ENCODE measurements at regions not wholly inside any gene's neighbourhood (a gene's known extent, or its start where the extent isn't known, plus 50 kb on each side); places are given as distances from the start of the nearest gene placed in this dataset.

GRCh38 chr2:35598310-35598709, 757.3 kb upstream of the CRIM1 start:
- H3K36me3 ChIP-seq (replicated peaks in 1 of 2; ENCODE audit: control insufficient read depth in 1 of 2, insufficient read depth in 2 of 2, low read length in 2 of 2): no peaks in the 10 kb centered on the region
- Mint-ChIP-seq H3K27me3 (ENCODE audit: low read depth in 3 of 3) (no peaks in the 10 kb centered on the region), H3K27ac (no peak overlapping the region), H3K4me1 (no peaks in the 10 kb centered on the region), H3K4me3 (no peak overlapping the region), H3K9me3 (peaks cover 9 to 32% (median 12%) of the 10 kb centered on the region in 7 donors), H3K36me3 (no peaks in the 10 kb centered on the region)
- no peak for DNase-seq
- H3K27me3 ChIP-seq (ENCODE audit: control insufficient read depth in 2 of 2, insufficient read depth in 2 of 2, low read length in 2 of 2): no peaks in the 10 kb centered on the region
- TF ChIP-seq CTCF (IDR thresholded peaks at IDR 0.05): no peak
- H2AFZ ChIP-seq (ENCODE audit: insufficient read depth, low read depth, low read length, poor library complexity, severe bottlenecking): no peak overlapping the region
- WGBS (ENCODE audit: insufficient coverage): 73% methylated on average over 1 of the region's 1 CpG
- H3K4me3 ChIP-seq (replicated peaks in 1 of 3; ENCODE audit: low read depth in 2 of 3, low read length in 3 of 3): no peak overlapping the region
- no peak overlapping the region for H3K27ac ChIP-seq (ENCODE audit: low read depth in 1 of 2, low read length in 2 of 2)
- H3K4me2 ChIP-seq (replicated peaks; ENCODE audit: extremely low read depth, low read length, poor library complexity, severe bottlenecking): no peak overlapping the region
- intact Hi-C loops (cut with micrococcal nuclease): no loop called here
- no peaks in the 10 kb centered on the region for H3K79me2 ChIP-seq (ENCODE audit: insufficient read depth, low read length)
- peaks cover 22 to 26% of the 10 kb centered on the region in 2 donors for H3K9me3 ChIP-seq (replicated peaks in 1 of 2; ENCODE audit: control insufficient read depth in 1 of 2, insufficient read depth in 1 of 2, low read length in 2 of 2)
- H4K20me1 ChIP-seq (ENCODE audit: insufficient read depth, low read length): no peaks in the 10 kb centered on the region
- H3K9ac ChIP-seq (ENCODE audit: insufficient read depth, low read length, poor library complexity, severe bottlenecking): no peak overlapping the region
- no peaks in the 10 kb centered on the region for H3K4me1 ChIP-seq (ENCODE audit: control insufficient read depth in 1 of 2, insufficient read depth in 2 of 2, low read length in 2 of 2)

GRCh38 chr2:35591886-35592285, 763.7 kb upstream of the CRIM1 start:
- H3K36me3 Mint-ChIP-seq: no peaks in the 10 kb centered on the region
- no peaks in the 10 kb centered on the region for H3K4me1 Mint-ChIP-seq
- no CpG with 5 or more reads among the region's 1 CpG for WGBS (ENCODE audit: insufficient coverage)

More at GRCh38 chr2:35591886-35592285, 763.7 kb upstream of the CRIM1 start:
- H3K36me3 ChIP-seq (replicated peaks in 1 of 2; ENCODE audit: control insufficient read depth in 1 of 2, insufficient read depth in 2 of 2, low read length in 2 of 2): no peaks in the 10 kb centered on the region
- H2AFZ ChIP-seq (ENCODE audit: insufficient read depth, low read depth, low read length, poor library complexity, severe bottlenecking): no peak overlapping the region
- no peaks in the 10 kb centered on the region for H3K27me3 ChIP-seq (ENCODE audit: control insufficient read depth in 2 of 2, insufficient read depth in 2 of 2, low read length in 2 of 2)
- no peak overlapping the region for H3K27ac ChIP-seq (ENCODE audit: low read depth in 1 of 2, low read length in 2 of 2)
- no peaks in the 10 kb centered on the region for H3K79me2 ChIP-seq (ENCODE audit: insufficient read depth, low read length)
- H3K9me3 ChIP-seq (replicated peaks in 1 of 2; ENCODE audit: control insufficient read depth in 1 of 2, insufficient read depth in 1 of 2, low read length in 2 of 2): peaks cover 9 to 12% of the 10 kb centered on the region in 2 donors
- H3K4me3 ChIP-seq (replicated peaks in 1 of 3; ENCODE audit: low read depth in 2 of 3, low read length in 3 of 3): no peak overlapping the region
- no peak for TF ChIP-seq CTCF (IDR thresholded peaks at IDR 0.05)
- H4K20me1 ChIP-seq (ENCODE audit: insufficient read depth, low read length): no peaks in the 10 kb centered on the region
- H3K9ac ChIP-seq (ENCODE audit: insufficient read depth, low read length, poor library complexity, severe bottlenecking): no peak overlapping the region
- H3K27ac Mint-ChIP-seq: no peak overlapping the region
- no peak for DNase-seq
- H3K4me3 Mint-ChIP-seq: no peak overlapping the region
- H3K9me3 Mint-ChIP-seq: peaks cover 2 to 14% (median 10%) of the 10 kb centered on the region in 7 donors
- H3K27me3 Mint-ChIP-seq (ENCODE audit: low read depth in 3 of 3): no peaks in the 10 kb centered on the region
- H3K4me2 ChIP-seq (replicated peaks; ENCODE audit: extremely low read depth, low read length, poor library complexity, severe bottlenecking): no peak overlapping the region
- H3K4me1 ChIP-seq (ENCODE audit: control insufficient read depth in 1 of 2, insufficient read depth in 2 of 2, low read length in 2 of 2): no peaks in the 10 kb centered on the region
- intact Hi-C loops (cut with micrococcal nuclease): no loop called here

Measured in CD14-positive monocyte (primary cell).